ENCODE measurements at regions not wholly inside any gene's neighbourhood (a gene's known extent, or its start where the extent isn't known, plus 50 kb on each side); places are given as distances from the start of the nearest gene placed in this dataset.

- DNase-seq (ENCODE audit: low spot score) (no peak), ATAC-seq (no peak), FAIRE-seq (no peak)
- Histone ChIP-seq H3K9ac (ENCODE audit: insufficient read depth, low read depth, low read length) (no peak overlapping the region), H3K36me3 (replicated peaks in 1 of 2; ENCODE audit: control insufficient read depth in 1 of 2, insufficient read depth in 2 of 2, low read length in 2 of 2) (no peaks in the 10 kb centered on the region), H2AFZ (ENCODE audit: low read length) (no peak overlapping the region), H3K4me1 (ENCODE audit: insufficient read depth, low read length) (peaks cover 45% of the 10 kb centered on the region), H3K27me3 (ENCODE audit: control insufficient read depth in 1 of 2, insufficient read depth in 2 of 2, low read length in 2 of 2) (no peaks in the 10 kb centered on the region), H3K4me3 (replicated peaks in 1 of 3; ENCODE audit: insufficient read depth in 1 of 3, low read depth in 2 of 3, low read length in 3 of 3) (no peak overlapping the region), H3K4me2 (ENCODE audit: low read depth, low read length) (no peak overlapping the region), H3K79me2 (ENCODE audit: insufficient read depth, low read length) (no peaks in the 10 kb centered on the region), H4K20me1 (ENCODE audit: insufficient read depth, low read length) (no peaks in the 10 kb centered on the region), H3K27ac (ENCODE audit: extremely low read length, insufficient read depth, low read length) (no peak overlapping the region), H3K9me3 (ENCODE audit: low read length) (no peaks in the 10 kb centered on the region)
- ChIA-PET POLR2A (no interaction called here), CTCF (ENCODE audit: low intra/inter-chr PET ratio, low total read pairs) (interaction anchor here (0.7 to 1.3 kb wide), 2 partner anchors 102 to 414 kb away, joined by 3 read pairs; no protein-coding TSS in a partner anchor)
- WGBS (ENCODE audit: low lambda C conversion rate), result 75% methylated on average over 4 of the region's 4 CpGs
- intact Hi-C loops (cut with micrococcal nuclease; ENCODE audit: unreplicated experiment) (loop anchor here (2.0 to 5.0 kb wide), 2 partner anchors 101 to 415 kb away; no protein-coding TSS in a partner anchor), in situ Hi-C loops (cut with HindIII; ENCODE audit: extremely low pct_ligation_motif_present, low pct_unique_long_range_greater_than_20kb) (loop anchor here (25.0 kb wide), 1 partner anchor 409 kb away; no protein-coding TSS in a partner anchor)
- no TSS peak for BruUV-seq (replicated peaks)
- TF ChIP-seq TRIM24 (CRISPR knock-in tag; IDR thresholded peaks at IDR 0.05) (no peak), ZNF570 (CRISPR knock-in tag; IDR thresholded peaks at IDR 0.05; ENCODE audit: borderline replicate concordance) (no peak), ZFP82 (CRISPR knock-in tag; IDR thresholded peaks at IDR 0.05; ENCODE audit: borderline replicate concordance) (no peak), CSRNP2 (CRISPR knock-in tag; conservative IDR thresholded peaks at IDR 0.05; ENCODE audit: low read depth) (no peak), THRA (CRISPR knock-in tag; IDR thresholded peaks at IDR 0.05; ENCODE audit: borderline replicate concordance) (no peak), ZFP41 (CRISPR knock-in tag; IDR thresholded peaks at IDR 0.05; ENCODE audit: borderline replicate concordance) (no peak), TBX2 (CRISPR knock-in tag; IDR thresholded peaks at IDR 0.05; ENCODE audit: borderline replicate concordance) (no peak), SRSF1 (optimal IDR thresholded peaks at IDR 0.05; ENCODE audit: low read depth, low read length) (no peak), ZBTB33 (CRISPR knock-in tag; IDR thresholded peaks at IDR 0.05) (no peak), ZNF274 (CRISPR knock-in tag; IDR thresholded peaks at IDR 0.05) (no peak), ADNP (CRISPR knock-in tag; IDR thresholded peaks at IDR 0.05) (no peak), SOX6 (IDR thresholded peaks at IDR 0.05) (no peak), SOX6 (CRISPR knock-in tag; IDR thresholded peaks at IDR 0.05) (no peak), GRHL1 (CRISPR knock-in tag; conservative IDR thresholded peaks at IDR 0.05) (no peak), ZIK1 (CRISPR knock-in tag; IDR thresholded peaks at IDR 0.05; ENCODE audit: borderline replicate concordance, low read depth) (no peak), ZNF580 (CRISPR knock-in tag; IDR thresholded peaks at IDR 0.05; ENCODE audit: borderline replicate concordance, low read depth) (no peak)
Observed at GRCh38 chr1:55477953-55478352, 262.8 kb upstream of the USP24 start.
